OCI-LY1 (cell line): ENCODE measurements at regions not wholly inside any gene's neighbourhood (a gene's known extent, or its start where the extent isn't known, plus 50 kb on each side); places are given as distances from the start of the nearest gene placed in this dataset.

Experiments
- H2AFZ ChIP-seq: fragments of 200-600 bp; sonication (generic), shearing (Covaris generic); 2 replicates; pipeline ENCODE4 v1.6.0; 2014; ENCODE audit warnings: antibody characterized with exemption, mild to moderate bottlenecking, low read length
- H3F3A ChIP-seq: fragments of 200-600 bp; sonication (generic), shearing (Covaris generic); 2 replicates; pipeline ENCODE4 v1.6.0; 2014; ENCODE audit warnings: mild to moderate bottlenecking, antibody characterized with exemption, low read length, moderate library complexity; ENCODE audit not compliant: insufficient read depth
- H3K27ac ChIP-seq: fragments of 200-600 bp; sonication (generic); 2 replicates; pipeline ENCODE4 v1.5.1; 2014; ENCODE audit warnings: low read length, mixed run types, mild to moderate bottlenecking, low read depth; ENCODE audit not compliant: poor library complexity, severe bottlenecking
- H3K27me3 ChIP-seq: fragments of 200-600 bp; sonication (generic); 2 replicates; pipeline ENCODE4 v1.6.0; 2014; ENCODE audit warnings: antibody characterized with exemption, mild to moderate bottlenecking, low read length, moderate library complexity; ENCODE audit not compliant: insufficient read depth
- H3K36me3 ChIP-seq: fragments of 200-600 bp; sonication (generic); 2 replicates; pipeline ENCODE4 v1.6.1; 2014; ENCODE audit warnings: mild to moderate bottlenecking, antibody characterized with exemption, low read length, moderate library complexity, mixed read lengths; ENCODE audit not compliant: insufficient read depth
- H3K4me1 ChIP-seq: fragments of 200-600 bp; sonication (generic); 2 replicates; pipeline ENCODE4 v1.5.1; 2014; ENCODE audit warnings: mild to moderate bottlenecking, low read length, moderate library complexity; ENCODE audit not compliant: insufficient read depth, severe bottlenecking
- H3K4me2 ChIP-seq: fragments of 200-600 bp; sonication (generic), shearing (Covaris generic); 2 replicates; pipeline ENCODE4 v1.6.1; 2014; ENCODE audit warnings: low read length
- H3K4me3 ChIP-seq: fragments of 200-600 bp; sonication (generic); 2 replicates; pipeline ENCODE4 v1.5.1; 2014; ENCODE audit warnings: low read length, low read depth, mild to moderate bottlenecking, mixed read lengths; ENCODE audit not compliant: poor library complexity, severe bottlenecking
- H3K79me2 ChIP-seq: fragments of 200-600 bp; shearing (Covaris generic); 2 replicates; pipeline ENCODE4 v1.6.1; 2016; ENCODE audit warnings: mixed run types, low read length, mixed read lengths; ENCODE audit not compliant: insufficient read depth
- H3K9ac ChIP-seq: fragments of 200-600 bp; sonication (generic), shearing (Covaris generic); 2 replicates; pipeline ENCODE4 v1.6.1; 2014; ENCODE audit warnings: mild to moderate bottlenecking, low read length, mixed read lengths
- H3K9me2 ChIP-seq: fragments of 200-600 bp; sonication (generic), shearing (Covaris generic); 2 replicates; pipeline ENCODE4 v1.6.1; 2014; ENCODE audit warnings: low read depth, mild to moderate bottlenecking, low read length, mixed read lengths
- H3K9me3 ChIP-seq: fragments of 200-600 bp; shearing (Covaris generic); 2 replicates; pipeline ENCODE4 v1.6.1; 2014; ENCODE audit warnings: low read length, mixed read lengths
- H4K20me1 ChIP-seq: fragments of 200-600 bp; sonication (generic), shearing (Covaris generic); 2 replicates; pipeline ENCODE4 v1.6.0; 2016; ENCODE audit warnings: mild to moderate bottlenecking, low read length; ENCODE audit not compliant: insufficient read depth
- EZH2 ChIP-seq: fragments of 200-600 bp; sonication (generic), shearing (Covaris generic); IDR thresholded peaks from 2 replicates; pipeline ENCODE4 v1.8.0; 2017; ENCODE audit warnings: borderline replicate concordance, mixed run types, mild to moderate bottlenecking, antibody characterized with exemption, low read length, moderate library complexity, mixed read lengths
- TF ChIP-seq, protein P1 (sequence below): fragments of 200-600 bp; sonication (generic), shearing (Covaris generic); IDR thresholded peaks from 2 replicates; pipeline ENCODE4 v1.5.1; 2017; ENCODE audit warnings: mild to moderate bottlenecking, antibody characterized with exemption, low read length, moderate library complexity, mixed read lengths

- Histone ChIP-seq H3F3A (no peaks in the 10 kb centered on the region), H3K9me2 (no peaks in the 10 kb centered on the region), H3K36me3 (no peaks in the 10 kb centered on the region), H3K9ac (no peak overlapping the region), H3K4me1 (no peaks in the 10 kb centered on the region), H3K4me3 (no peak overlapping the region), H3K9me3 (no peaks in the 10 kb centered on the region), H3K79me2 (no peaks in the 10 kb centered on the region), H3K27ac (no peak overlapping the region), H3K27me3 (no peaks in the 10 kb centered on the region), H4K20me1 (no peaks in the 10 kb centered on the region), H3K4me2 (no peak overlapping the region), H2AFZ (no peak overlapping the region)
- TF ChIP-seq, protein P1, sequence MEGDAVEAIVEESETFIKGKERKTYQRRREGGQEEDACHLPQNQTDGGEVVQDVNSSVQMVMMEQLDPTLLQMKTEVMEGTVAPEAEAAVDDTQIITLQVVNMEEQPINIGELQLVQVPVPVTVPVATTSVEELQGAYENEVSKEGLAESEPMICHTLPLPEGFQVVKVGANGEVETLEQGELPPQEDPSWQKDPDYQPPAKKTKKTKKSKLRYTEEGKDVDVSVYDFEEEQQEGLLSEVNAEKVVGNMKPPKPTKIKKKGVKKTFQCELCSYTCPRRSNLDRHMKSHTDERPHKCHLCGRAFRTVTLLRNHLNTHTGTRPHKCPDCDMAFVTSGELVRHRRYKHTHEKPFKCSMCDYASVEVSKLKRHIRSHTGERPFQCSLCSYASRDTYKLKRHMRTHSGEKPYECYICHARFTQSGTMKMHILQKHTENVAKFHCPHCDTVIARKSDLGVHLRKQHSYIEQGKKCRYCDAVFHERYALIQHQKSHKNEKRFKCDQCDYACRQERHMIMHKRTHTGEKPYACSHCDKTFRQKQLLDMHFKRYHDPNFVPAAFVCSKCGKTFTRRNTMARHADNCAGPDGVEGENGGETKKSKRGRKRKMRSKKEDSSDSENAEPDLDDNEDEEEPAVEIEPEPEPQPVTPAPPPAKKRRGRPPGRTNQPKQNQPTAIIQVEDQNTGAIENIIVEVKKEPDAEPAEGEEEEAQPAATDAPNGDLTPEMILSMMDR: no peak
- TF ChIP-seq EZH2: no peak
Observed at GRCh38 chr1:181386951-181387350, 96.4 kb upstream of the CACNA1E start.

- H3K9me3 ChIP-seq: no peaks in the 10 kb centered on the region
- H3K79me2 ChIP-seq: no peaks in the 10 kb centered on the region
- no peak overlapping the region for H3K27ac ChIP-seq
- no peak overlapping the region for H3K4me3 ChIP-seq
- H3K4me1 ChIP-seq: no peaks in the 10 kb centered on the region
- H3K4me2 ChIP-seq: no peak overlapping the region
- no peak overlapping the region for H2AFZ ChIP-seq
- H4K20me1 ChIP-seq: no peaks in the 10 kb centered on the region
- TF ChIP-seq, protein P1: no peak
- TF ChIP-seq EZH2: no peak
- H3K9me2 ChIP-seq: no peaks in the 10 kb centered on the region
- no peaks in the 10 kb centered on the region for H3F3A ChIP-seq
- no peak overlapping the region for H3K9ac ChIP-seq
- H3K27me3 ChIP-seq: no peaks in the 10 kb centered on the region
- no peaks in the 10 kb centered on the region for H3K36me3 ChIP-seq
Observed at GRCh38 chr1:181387702-181388101, 95.6 kb upstream of the CACNA1E start.

DNA sequence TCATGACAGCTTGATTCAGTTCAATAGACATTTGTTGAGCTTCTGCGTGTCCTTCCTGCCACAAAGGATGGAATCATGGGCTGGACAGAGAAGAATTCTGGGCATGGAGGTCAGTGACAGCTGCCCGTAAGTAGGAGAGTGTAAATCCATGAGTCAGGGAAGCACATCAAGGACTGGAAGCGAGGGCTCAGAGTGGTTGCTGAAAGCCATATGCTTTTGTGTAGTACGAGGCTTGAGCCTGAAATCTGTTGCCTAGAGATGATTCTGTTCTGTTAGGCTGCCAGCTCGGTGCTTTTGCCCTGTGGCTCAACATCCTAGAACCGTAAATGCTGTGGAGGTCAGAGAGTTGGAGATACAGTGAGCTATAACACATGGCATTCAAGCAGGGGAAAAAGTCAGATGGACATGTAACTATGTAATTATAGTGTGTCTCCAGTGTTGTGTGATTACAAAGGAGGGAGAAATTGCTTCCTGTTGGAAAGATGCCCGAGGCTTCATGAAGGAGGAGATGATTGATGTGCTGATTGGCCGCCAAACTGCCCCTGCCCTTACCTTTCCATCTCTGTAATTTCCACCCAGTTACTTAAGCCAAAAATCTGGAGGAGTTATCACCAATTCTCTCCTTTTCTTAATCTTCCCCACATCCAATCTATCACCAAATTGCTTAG, 92.8 kb upstream of the CACNA1E start:
- Histone ChIP-seq H4K20me1 (no peaks in the 10 kb centered on the region), H3K79me2 (no peaks in the 10 kb centered on the region), H3K9ac (no peak overlapping the region), H3K4me1 (no peaks in the 10 kb centered on the region), H3K4me3 (no peak overlapping the region), H2AFZ (no peak overlapping the region), H3K9me2 (no peaks in the 10 kb centered on the region), H3K27ac (no peak overlapping the region), H3K9me3 (no peaks in the 10 kb centered on the region), H3F3A (no peaks in the 10 kb centered on the region), H3K36me3 (no peaks in the 10 kb centered on the region), H3K27me3 (no peaks in the 10 kb centered on the region), H3K4me2 (no peak overlapping the region)
- TF ChIP-seq, protein P1: no peak
- TF ChIP-seq EZH2: no peak
